GM23338 (cell line): ENCODE measurements at regions not wholly inside any gene's neighbourhood (a gene's known extent, or its start where the extent isn't known, plus 50 kb on each side); places are given as distances from the start of the nearest gene placed in this dataset.

Source experiments
- ATAC-seq: fragments of 200-7000 bp; cut with Tn5 transposase; 3 replicates; pipeline ENCODE4 v1.9.1; 2020
- DNase-seq: peaks from one replicate; pipeline ENCODE4 v3.0.0-alpha.2; 2015; ENCODE audit warnings: low spot score
- H2AFZ ChIP-seq: fragments of 200-600 bp; sonication (generic); 2 replicates; pipeline ENCODE4 v1.8.0; 2016; ENCODE audit warnings: antibody characterized with exemption, mild to moderate bottlenecking, moderate library complexity
- H3F3A ChIP-seq: fragments of 200-600 bp; sonication (generic); replicated peaks from 2 replicates; pipeline ENCODE4 v1.8.0; 2017; ENCODE audit warnings: antibody characterized with exemption, mixed run types, low read depth
- H3K27ac ChIP-seq: fragments of 200-600 bp; sonication (generic); 2 replicates; pipeline ENCODE4 v1.6.1; 2016; ENCODE audit warnings: low read depth
- H3K27me3 ChIP-seq: fragments of 200-600 bp; sonication (generic); 2 replicates; pipeline ENCODE4 v1.8.0; 2016; ENCODE audit warnings: mild to moderate bottlenecking, mixed run types, moderate library complexity; ENCODE audit not compliant: insufficient read depth
- H3K36me3 ChIP-seq: fragments of 200-600 bp; sonication (generic); 2 replicates; pipeline ENCODE4 v1.8.0; 2016; ENCODE audit warnings: mild to moderate bottlenecking; ENCODE audit not compliant: insufficient read depth
- H3K4me1 ChIP-seq: fragments of 200-600 bp; sonication (generic); 2 replicates; pipeline ENCODE4 v1.8.0; 2016; ENCODE audit warnings: mild to moderate bottlenecking, moderate library complexity; ENCODE audit not compliant: insufficient read depth
- H3K4me2 ChIP-seq: fragments of 200-600 bp; sonication (generic); 2 replicates; pipeline ENCODE4 v1.7.1; 2017; ENCODE audit warnings: mixed run types
- H3K4me3 ChIP-seq: fragments of 200-600 bp; sonication (generic); 2 replicates; pipeline ENCODE4 v1.6.1; 2016; ENCODE audit warnings: mixed run types
- H3K79me2 ChIP-seq: fragments of 200-600 bp; sonication (generic); replicated peaks from 2 replicates; pipeline ENCODE4 v1.8.0; 2017; ENCODE audit warnings: mild to moderate bottlenecking; ENCODE audit not compliant: insufficient read depth
- H3K9me2 ChIP-seq: fragments of 200-600 bp; sonication (generic); 2 replicates; pipeline ENCODE4 v1.8.0; 2017; ENCODE audit not compliant: insufficient read depth
- H4K20me1 ChIP-seq: fragments of 200-600 bp; sonication (generic); replicated peaks from 2 replicates; pipeline ENCODE4 v1.8.0; 2017; ENCODE audit warnings: mild to moderate bottlenecking; ENCODE audit not compliant: insufficient read depth
- H3K27ac Mint-ChIP-seq: 2 replicates; pipeline ENCODE4 v1.8.0; 2020; ENCODE audit warnings: inconsistent platforms, mild to moderate bottlenecking, moderate library complexity, mixed read lengths
- H3K27me3 Mint-ChIP-seq: 3 replicates; pipeline ENCODE4 v1.8.0; 2022; ENCODE audit warnings: low read depth, mild to moderate bottlenecking, moderate library complexity, mixed read lengths, inconsistent platforms; ENCODE audit not compliant: insufficient read depth, poor library complexity
- H3K36me3 Mint-ChIP-seq: 3 replicates; pipeline ENCODE4 v1.8.0; 2021; ENCODE audit warnings: low read depth, mild to moderate bottlenecking, inconsistent platforms, moderate library complexity, mixed read lengths
- H3K4me1 Mint-ChIP-seq: 3 replicates; pipeline ENCODE4 v1.8.0; 2020; ENCODE audit warnings: mild to moderate bottlenecking, inconsistent platforms, mixed read lengths
- H3K4me3 Mint-ChIP-seq: 3 replicates; pipeline ENCODE4 v1.8.0; 2021; ENCODE audit warnings: moderate library complexity, mild to moderate bottlenecking, inconsistent platforms, mixed read lengths
- H3K9me3 Mint-ChIP-seq: 3 replicates; pipeline ENCODE4 v1.8.0; 2020; ENCODE audit warnings: moderate library complexity, mild to moderate bottlenecking, inconsistent platforms, mixed read lengths
- CREB1 ChIP-seq: fragments of 250-450 bp; sonication (Bioruptor Pico); IDR thresholded peaks from 2 replicates; pipeline ENCODE4 v1.5.0; 2020; ENCODE audit warnings: low read depth, mild to moderate bottlenecking, moderate library complexity
- CTCF ChIP-seq, 2 experiments: fragments of 200-600 bp in 1 of 2; sonication (generic) in 1 of 2; conservative IDR thresholded peaks; 2 replicates each; pipeline versions ENCODE4 v1.5.1 to v1.6.1; 2016 to 2017; ENCODE audit warnings: antibody characterized with exemption in 2 of 2, low read depth in 2 of 2, mild to moderate bottlenecking in 2 of 2, moderate library complexity in 1 of 2
- JUNB ChIP-seq: IDR thresholded peaks from one replicate; pipeline ENCODE4 v1.6.1; 2016; ENCODE audit warnings: antibody characterized with exemption; ENCODE audit not compliant: unreplicated experiment
- POLR2AphosphoS5 ChIP-seq: IDR thresholded peaks from 2 replicates; pipeline ENCODE4 v1.6.1; 2016; ENCODE audit warnings: antibody characterized with exemption, low read depth
- STAT1 ChIP-seq: IDR thresholded peaks from one replicate; pipeline ENCODE4 v1.6.1; 2016; ENCODE audit warnings: antibody characterized with exemption; ENCODE audit not compliant: unreplicated experiment
- ZNF331 ChIP-seq: fragments of 250-450 bp; sonication (Bioruptor Pico); IDR thresholded peaks from 2 replicates; pipeline ENCODE4 v1.5.0; 2020; ENCODE audit warnings: low read depth, mild to moderate bottlenecking, moderate library complexity
- TF ChIP-seq, protein P1 (sequence below): IDR thresholded peaks from one replicate; pipeline ENCODE4 v1.6.1; 2018; ENCODE audit warnings: antibody characterized with exemption; ENCODE audit not compliant: unreplicated experiment
- TF ChIP-seq, protein P2 (sequence below): IDR thresholded peaks from 2 replicates; pipeline ENCODE4 v1.6.1; 2016; ENCODE audit warnings: antibody characterized with exemption
- TF ChIP-seq, protein P3 (sequence below): fragments of 250-450 bp; sonication (Bioruptor Pico); IDR thresholded peaks from 2 replicates; pipeline ENCODE4 v1.5.0; 2020; ENCODE audit warnings: mild to moderate bottlenecking, moderate library complexity

DNA sequence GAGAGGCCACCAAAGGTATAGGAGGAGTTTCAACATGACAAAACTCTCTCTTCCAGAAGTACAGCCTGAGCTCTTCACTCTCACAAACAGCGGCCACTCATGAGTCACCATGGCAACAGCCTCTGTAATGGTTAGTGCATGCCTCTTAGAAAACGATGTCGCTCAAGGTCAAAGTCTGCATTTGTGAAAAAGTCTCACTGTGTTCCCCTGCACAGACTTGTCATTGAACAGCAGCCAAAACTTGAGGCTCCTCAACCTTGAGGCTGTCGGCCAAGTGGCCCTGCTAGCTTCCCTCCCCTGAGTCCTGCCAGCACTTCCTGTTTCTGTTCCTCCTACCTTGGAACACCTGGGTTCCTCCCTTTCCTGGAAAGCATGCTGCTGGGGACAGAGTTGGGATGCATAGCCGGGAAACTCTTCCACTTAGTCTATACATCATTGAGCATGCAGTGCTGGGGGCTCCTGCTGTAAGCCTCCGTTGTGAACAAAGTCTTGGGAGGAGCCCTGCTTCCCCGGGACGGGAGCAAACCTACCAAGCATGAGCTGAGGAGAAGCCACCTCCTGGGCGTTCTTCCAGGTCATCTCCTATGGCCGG, 66.6 kb downstream of the ING2 start (continued):
- TF ChIP-seq ZNF331 (CRISPR knock-in tag) (no peak), CTCF (conservative IDR thresholded peaks at IDR 0.05; ENCODE audit: low read depth in 2 of 2) (no peak), CREB1 (CRISPR knock-in tag) (no peak)

DNA sequence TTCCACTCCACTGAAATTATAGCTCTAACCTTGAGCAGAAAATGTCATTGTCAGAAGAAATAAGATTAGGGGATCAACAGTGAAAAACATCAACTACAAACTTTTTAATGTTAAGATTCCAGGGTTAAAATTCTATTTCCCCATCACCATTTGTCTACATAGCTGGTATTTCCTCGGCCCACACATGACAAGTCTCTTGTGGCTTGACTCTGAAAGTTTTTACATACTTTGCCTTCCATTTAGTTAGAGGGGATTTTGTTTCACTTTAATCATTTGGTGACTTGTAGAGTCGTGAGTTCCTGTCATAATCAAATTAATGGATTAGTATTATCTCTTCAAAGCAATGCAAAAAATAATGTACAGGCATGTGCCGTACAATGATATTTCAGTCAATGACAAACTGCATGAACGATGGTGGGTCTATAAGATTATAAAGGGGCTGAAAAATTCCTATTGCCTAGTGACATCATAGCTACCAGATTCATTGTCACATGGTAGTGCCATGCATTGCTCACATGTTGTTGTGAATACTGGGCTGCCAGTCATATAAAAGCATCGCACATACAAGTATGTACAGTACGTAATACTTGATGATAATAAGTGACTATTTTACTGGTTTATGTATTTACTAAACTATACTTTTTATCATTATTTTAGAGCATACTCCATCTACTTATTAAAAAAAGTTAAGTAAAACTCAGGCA, 72.0 kb downstream of the ING2 start:
- H3K9me3 Mint-ChIP-seq, result no peaks in the 10 kb centered on the region; the same call in 2 of the 3 replicates
- Histone ChIP-seq H2AFZ (no peak overlapping the region; the same call in 1 of the 2 replicates), H4K20me1 (no peaks in the 10 kb centered on the region), H3K79me2 (no peaks in the 10 kb centered on the region), H3K9me2 (no peaks in the 10 kb centered on the region), H3K4me3 (no peak overlapping the region), H3K4me1 (no peaks in the 10 kb centered on the region), H3K27me3 (no peaks in the 10 kb centered on the region), H3F3A (no peaks in the 10 kb centered on the region), H3K4me2 (no peak overlapping the region), H3K27ac (no peak overlapping the region), H3K36me3 (no peaks in the 10 kb centered on the region)
- ATAC-seq (no peak), DNase-seq (no peak)
- H3K27me3 Mint-ChIP-seq, result peaks cover 2% of the 10 kb centered on the region
- H3K36me3 Mint-ChIP-seq, result no peaks in the 10 kb centered on the region
- no peak overlapping the region for H3K27ac Mint-ChIP-seq
- H3K4me1 Mint-ChIP-seq, result no peaks in the 10 kb centered on the region
- H3K4me3 Mint-ChIP-seq, result no peak overlapping the region
- no peak for TF ChIP-seq ZNF331 (CRISPR knock-in tag)
- TF ChIP-seq CREB1 (CRISPR knock-in tag), result no peak
- TF ChIP-seq, protein P1, sequence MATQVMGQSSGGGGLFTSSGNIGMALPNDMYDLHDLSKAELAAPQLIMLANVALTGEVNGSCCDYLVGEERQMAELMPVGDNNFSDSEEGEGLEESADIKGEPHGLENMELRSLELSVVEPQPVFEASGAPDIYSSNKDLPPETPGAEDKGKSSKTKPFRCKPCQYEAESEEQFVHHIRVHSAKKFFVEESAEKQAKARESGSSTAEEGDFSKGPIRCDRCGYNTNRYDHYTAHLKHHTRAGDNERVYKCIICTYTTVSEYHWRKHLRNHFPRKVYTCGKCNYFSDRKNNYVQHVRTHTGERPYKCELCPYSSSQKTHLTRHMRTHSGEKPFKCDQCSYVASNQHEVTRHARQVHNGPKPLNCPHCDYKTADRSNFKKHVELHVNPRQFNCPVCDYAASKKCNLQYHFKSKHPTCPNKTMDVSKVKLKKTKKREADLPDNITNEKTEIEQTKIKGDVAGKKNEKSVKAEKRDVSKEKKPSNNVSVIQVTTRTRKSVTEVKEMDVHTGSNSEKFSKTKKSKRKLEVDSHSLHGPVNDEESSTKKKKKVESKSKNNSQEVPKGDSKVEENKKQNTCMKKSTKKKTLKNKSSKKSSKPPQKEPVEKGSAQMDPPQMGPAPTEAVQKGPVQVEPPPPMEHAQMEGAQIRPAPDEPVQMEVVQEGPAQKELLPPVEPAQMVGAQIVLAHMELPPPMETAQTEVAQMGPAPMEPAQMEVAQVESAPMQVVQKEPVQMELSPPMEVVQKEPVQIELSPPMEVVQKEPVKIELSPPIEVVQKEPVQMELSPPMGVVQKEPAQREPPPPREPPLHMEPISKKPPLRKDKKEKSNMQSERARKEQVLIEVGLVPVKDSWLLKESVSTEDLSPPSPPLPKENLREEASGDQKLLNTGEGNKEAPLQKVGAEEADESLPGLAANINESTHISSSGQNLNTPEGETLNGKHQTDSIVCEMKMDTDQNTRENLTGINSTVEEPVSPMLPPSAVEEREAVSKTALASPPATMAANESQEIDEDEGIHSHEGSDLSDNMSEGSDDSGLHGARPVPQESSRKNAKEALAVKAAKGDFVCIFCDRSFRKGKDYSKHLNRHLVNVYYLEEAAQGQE, result no peak
- no peak for TF ChIP-seq JUNB
- no peak for TF ChIP-seq STAT1
- TF ChIP-seq, protein P2, sequence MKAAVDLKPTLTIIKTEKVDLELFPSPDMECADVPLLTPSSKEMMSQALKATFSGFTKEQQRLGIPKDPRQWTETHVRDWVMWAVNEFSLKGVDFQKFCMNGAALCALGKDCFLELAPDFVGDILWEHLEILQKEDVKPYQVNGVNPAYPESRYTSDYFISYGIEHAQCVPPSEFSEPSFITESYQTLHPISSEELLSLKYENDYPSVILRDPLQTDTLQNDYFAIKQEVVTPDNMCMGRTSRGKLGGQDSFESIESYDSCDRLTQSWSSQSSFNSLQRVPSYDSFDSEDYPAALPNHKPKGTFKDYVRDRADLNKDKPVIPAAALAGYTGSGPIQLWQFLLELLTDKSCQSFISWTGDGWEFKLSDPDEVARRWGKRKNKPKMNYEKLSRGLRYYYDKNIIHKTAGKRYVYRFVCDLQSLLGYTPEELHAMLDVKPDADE, result no peak
- TF ChIP-seq, protein P3, sequence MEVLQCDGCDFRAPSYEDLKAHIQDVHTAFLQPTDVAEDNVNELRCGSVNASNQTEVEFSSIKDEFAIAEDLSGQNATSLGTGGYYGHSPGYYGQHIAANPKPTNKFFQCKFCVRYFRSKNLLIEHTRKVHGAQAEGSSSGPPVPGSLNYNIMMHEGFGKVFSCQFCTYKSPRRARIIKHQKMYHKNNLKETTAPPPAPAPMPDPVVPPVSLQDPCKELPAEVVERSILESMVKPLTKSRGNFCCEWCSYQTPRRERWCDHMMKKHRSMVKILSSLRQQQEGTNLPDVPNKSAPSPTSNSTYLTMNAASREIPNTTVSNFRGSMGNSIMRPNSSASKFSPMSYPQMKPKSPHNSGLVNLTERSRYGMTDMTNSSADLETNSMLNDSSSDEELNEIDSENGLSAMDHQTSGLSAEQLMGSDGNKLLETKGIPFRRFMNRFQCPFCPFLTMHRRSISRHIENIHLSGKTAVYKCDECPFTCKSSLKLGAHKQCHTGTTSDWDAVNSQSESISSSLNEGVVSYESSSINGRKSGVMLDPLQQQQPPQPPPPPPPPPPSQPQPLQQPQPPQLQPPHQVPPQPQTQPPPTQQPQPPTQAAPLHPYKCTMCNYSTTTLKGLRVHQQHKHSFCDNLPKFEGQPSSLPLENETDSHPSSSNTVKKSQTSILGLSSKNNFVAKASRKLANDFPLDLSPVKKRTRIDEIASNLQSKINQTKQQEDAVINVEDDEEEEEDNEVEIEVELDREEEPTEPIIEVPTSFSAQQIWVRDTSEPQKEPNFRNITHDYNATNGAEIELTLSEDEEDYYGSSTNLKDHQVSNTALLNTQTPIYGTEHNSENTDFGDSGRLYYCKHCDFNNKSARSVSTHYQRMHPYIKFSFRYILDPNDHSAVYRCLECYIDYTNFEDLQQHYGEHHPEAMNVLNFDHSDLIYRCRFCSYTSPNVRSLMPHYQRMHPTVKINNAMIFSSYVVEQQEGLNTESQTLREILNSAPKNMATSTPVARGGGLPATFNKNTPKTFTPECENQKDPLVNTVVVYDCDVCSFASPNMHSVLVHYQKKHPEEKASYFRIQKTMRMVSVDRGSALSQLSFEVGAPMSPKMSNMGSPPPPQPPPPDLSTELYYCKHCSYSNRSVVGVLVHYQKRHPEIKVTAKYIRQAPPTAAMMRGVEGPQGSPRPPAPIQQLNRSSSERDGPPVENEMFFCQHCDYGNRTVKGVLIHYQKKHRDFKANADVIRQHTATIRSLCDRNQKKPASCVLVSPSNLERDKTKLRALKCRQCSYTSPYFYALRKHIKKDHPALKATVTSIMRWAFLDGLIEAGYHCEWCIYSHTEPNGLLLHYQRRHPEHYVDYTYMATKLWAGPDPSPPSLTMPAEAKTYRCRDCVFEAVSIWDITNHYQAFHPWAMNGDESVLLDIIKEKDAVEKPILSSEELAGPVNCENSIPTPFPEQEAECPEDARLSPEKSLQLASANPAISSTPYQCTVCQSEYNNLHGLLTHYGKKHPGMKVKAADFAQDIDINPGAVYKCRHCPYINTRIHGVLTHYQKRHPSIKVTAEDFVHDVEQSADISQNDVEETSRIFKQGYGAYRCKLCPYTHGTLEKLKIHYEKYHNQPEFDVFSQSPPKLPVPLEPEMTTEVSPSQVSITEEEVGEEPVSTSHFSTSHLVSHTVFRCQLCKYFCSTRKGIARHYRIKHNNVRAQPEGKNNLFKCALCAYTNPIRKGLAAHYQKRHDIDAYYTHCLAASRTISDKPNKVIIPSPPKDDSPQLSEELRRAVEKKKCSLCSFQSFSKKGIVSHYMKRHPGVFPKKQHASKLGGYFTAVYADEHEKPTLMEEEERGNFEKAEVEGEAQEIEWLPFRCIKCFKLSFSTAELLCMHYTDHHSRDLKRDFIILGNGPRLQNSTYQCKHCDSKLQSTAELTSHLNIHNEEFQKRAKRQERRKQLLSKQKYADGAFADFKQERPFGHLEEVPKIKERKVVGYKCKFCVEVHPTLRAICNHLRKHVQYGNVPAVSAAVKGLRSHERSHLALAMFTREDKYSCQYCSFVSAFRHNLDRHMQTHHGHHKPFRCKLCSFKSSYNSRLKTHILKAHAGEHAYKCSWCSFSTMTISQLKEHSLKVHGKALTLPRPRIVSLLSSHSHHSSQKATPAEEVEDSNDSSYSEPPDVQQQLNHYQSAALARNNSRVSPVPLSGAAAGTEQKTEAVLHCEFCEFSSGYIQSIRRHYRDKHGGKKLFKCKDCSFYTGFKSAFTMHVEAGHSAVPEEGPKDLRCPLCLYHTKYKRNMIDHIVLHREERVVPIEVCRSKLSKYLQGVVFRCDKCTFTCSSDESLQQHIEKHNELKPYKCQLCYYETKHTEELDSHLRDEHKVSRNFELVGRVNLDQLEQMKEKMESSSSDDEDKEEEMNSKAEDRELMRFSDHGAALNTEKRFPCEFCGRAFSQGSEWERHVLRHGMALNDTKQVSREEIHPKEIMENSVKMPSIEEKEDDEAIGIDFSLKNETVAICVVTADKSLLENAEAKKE (CRISPR knock-in tag), result no peak
- no peak for TF ChIP-seq POLR2AphosphoS5
